Neural cell (in vitro differentiated cells): ENCODE measurements at regions not wholly inside any gene's neighbourhood (a gene's known extent, or its start where the extent isn't known, plus 50 kb on each side); places are given as distances from the start of the nearest gene placed in this dataset.

Experiments
- CTCF ChIP-seq: fragments of 450-650 bp; IDR thresholded peaks from 2 replicates; pipeline ENCODE4 v1.5.1; 2014; ENCODE audit warnings: antibody characterized with exemption, mild to moderate bottlenecking, moderate library complexity; ENCODE audit not compliant: poor library complexity, severe bottlenecking
- EP300 ChIP-seq: fragments of 450-650 bp; conservative IDR thresholded peaks from 2 replicates; pipeline ENCODE4 v1.6.1; 2014; ENCODE audit warnings: antibody characterized with exemption, mild to moderate bottlenecking, moderate library complexity; ENCODE audit not compliant: poor library complexity, severe bottlenecking
- EZH2 ChIP-seq: fragments of 200-600, 300-800 bp; shearing (Covaris generic), sonication (generic); IDR thresholded peaks from 2 replicates; pipeline ENCODE4 v1.6.1; 2014; ENCODE audit warnings: antibody characterized with exemption, low read length, borderline replicate concordance, mild to moderate bottlenecking; ENCODE audit not compliant: insufficient read depth, poor library complexity, severe bottlenecking
- POLR2AphosphoS5 ChIP-seq: IDR thresholded peaks from 2 replicates; pipeline ENCODE4 v1.6.1; 2012
- RAD21 ChIP-seq: fragments of 450-650 bp; conservative IDR thresholded peaks from 2 replicates; pipeline ENCODE4 v1.6.1; 2014; ENCODE audit warnings: antibody characterized with exemption, mild to moderate bottlenecking, moderate library complexity

GRCh38 chr5:105158526-105158925 lies 1595.9 kb upstream of the NUDT12 start:
- TF ChIP-seq POLR2AphosphoS5 (no peak), CTCF (no peak), EP300 (no peak), EZH2 (no peak), RAD21 (no peak)
